HG03060 (cell line): ENCODE measurements at regions not wholly inside any gene's neighbourhood (a gene's known extent, or its start where the extent isn't known, plus 50 kb on each side); places are given as distances from the start of the nearest gene placed in this dataset.
A peak's percentile ranks its signal among the peaks of the same experiment; 100 is the strongest.

Experiments
- ATAC-seq: cut with Tn5 transposase; IDR thresholded peaks from one replicate; pipeline ENCODE4 v1.9.1; 2021; ENCODE audit warnings: low read depth, moderate number of reproducible peaks; ENCODE audit not compliant: unreplicated experiment

DNA sequence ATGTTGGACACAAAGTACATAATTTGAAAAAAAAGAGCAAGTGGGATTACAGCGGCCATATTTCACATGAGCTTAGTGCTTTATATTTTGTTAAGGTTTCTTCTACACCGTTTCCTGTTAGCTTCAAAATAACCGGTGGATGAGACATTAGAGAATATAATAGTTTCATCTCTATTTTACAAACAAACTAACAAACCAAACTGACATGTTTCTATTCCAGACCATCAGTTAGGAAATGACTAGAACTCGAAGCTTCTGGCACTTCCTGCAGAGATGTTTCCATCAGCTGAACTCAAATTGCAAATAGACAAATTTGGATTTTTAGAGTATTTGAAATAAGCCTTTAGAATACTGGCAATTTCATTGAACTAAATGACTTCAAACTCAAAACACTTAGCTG lies 86.5 kb downstream of the MTRR start:
- ATAC-seq, result no peak

DNA sequence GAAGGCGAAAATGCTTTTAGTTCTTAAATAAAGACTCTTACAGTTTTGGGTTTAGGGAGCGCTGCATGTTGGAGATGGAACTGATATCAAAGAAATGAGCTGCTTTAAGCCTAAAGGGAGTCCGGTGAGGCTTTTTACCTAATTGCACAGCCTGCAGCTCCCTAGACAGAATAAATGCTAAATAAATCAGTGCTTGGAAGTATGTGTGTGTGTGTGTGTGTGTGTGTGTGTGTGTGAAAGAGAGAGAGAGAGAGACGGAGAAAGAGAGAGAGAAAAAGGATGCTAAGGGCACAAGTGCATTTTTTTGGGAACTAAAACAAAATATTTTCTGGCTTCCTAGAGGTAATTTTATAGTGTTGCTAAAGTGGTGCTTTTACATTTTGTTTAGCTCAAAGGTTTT lies 88.4 kb downstream of the MTRR start:
- no peak for ATAC-seq

DNA sequence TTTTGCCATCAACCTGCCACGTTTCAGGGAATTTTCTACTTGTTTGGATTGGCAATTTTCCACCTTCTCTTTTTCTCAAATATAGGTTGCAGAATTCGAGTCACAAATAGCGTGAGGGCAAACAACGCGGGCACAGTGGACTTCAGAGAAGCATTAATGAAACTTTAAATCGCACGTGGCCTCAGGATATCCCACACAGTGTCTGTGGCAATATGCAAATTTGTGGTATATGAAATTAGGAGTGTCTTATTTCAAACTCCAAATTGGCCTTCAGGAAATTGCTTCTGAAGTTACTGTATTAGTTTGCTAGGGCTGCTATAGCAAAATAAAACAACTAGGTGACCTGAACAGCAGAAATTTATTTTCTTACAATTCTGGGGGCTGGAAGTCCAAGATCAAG lies 91.2 kb downstream of the MTRR start:
- no peak for ATAC-seq

DNA sequence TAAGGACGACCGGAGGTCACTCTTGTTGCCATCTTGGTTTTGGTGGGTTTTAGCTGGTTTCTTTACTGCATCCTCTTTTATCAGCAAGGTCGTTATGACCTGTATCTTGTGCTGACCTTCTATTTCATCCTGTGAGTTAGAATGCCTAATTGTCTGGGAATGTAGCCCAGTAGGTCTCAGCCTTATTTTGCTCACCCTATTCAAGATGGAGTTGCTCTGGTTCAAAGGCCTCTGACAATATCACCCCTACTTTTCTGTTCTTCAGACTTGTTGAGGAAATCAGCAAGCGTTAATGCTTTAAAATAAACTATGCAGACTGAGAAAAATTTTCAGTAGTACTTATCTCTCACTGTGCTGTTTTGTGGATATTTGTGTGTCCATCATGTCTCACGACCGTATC lies 92.6 kb downstream of the MTRR start:
- ATAC-seq, result no peak

DNA sequence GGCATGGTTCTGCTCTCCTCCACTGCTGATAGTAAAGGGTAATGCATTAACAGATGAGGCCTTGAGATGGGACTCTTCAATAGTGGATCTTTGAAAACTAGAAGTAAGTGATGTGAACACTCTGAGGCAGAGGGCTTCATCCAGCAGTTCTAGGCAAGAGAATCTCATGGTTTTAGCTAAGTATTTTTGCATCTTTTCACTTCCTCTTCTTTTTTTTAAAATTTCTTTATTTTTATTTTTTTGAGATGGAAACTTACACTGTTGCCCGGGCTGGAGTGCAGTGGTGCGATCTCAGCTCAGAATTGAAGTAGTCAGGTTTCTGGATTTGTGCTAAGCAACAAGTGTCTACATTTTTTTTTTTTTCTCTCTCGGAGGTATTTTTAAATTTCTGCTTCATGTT lies 101.9 kb downstream of the MTRR start:
- ATAC-seq, result peak; percentile 77

DNA sequence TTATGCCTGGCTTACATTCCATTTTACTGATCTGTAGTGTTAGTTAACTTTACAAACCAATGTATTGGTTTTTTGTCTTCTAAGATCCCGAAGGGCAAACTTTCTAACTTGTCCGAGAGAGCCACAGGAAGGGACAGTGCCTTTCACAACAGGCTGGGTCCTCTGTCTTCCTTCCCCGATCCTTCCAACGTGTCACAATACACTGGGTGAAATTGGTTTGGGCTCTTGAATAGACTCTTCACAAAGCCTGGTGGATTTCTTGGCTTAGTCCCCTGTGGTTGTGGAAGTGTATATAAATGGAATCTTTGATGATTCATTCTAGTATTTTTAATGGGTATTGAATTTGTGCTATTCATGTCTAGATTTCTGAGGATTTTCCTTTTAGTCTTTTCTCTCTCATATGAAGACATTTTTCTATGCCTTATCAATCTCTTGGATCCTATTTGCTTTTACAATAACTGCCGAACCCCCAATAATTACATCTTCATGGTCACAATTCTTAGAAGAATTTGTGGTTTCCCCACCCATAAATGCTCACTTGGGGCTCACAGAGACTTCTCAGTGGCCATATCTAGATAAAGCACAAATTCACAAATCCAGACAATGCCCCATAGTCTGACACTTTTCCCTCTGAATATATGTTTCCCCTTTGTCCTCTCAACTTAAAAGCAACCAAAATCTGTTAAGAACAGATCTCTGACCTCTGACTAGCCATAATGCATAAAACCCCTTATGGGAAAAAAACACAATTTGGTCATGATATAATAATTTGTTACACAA lies 107.7 kb downstream of the MTRR start:
- no peak for ATAC-seq

DNA sequence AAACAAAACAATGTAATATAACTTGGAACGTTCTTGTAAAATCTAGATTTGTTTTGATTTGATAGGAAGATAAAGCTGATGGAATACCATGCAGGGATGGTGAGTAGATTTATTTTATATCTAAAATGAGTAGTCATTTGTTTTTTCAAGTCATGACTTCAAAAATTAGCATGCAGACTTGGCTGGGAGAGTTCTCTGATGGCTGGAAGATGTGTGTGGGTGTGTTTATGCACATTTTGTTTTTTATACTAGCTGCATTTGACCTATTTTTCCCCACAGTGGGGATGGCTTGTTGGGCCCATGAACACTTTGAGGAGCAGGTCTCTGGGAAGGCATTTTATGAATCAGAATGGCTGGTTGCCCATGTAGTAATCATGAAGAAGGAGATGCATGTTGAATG lies 109.2 kb downstream of the MTRR start:
- no peak for ATAC-seq

DNA sequence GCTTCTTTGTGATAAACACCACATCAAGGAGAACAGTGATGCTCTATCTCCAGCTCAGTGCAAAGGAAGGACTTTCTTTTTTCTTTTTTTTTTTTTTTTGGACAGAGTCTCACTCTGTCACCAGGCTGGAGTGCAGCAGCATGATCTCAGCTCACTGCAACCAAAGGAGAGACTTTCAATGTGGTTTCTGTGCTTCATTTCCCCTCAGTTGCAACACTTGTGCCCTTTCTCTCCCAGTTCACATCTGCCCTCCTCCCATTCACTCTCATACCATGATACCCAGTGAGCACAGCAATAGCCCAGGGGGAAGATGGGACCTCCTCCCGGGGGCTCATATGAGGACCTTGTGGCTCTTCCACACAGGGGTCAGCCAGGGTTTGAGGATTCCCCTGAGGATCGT lies 110.0 kb downstream of the MTRR start:
- ATAC-seq, result no peak

DNA sequence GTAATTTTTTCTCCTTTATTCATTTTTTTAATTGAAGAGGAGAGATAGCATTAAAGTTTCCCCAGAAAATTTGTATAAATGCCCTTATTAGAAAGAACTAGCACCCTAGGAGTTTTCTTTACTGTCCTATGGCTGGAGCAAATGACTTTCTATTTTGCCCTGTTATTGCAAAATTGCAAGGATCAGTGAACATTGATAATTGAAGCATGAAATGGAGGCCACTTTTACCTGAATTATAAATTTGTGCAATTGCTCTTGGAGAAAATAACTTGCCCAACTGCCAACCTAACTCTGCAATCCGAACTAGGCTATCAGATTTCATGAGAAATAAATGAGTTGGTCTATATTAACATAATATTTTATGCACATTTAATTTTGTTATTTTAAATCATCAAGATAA lies 111.9 kb downstream of the MTRR start:
- ATAC-seq, result no peak

DNA sequence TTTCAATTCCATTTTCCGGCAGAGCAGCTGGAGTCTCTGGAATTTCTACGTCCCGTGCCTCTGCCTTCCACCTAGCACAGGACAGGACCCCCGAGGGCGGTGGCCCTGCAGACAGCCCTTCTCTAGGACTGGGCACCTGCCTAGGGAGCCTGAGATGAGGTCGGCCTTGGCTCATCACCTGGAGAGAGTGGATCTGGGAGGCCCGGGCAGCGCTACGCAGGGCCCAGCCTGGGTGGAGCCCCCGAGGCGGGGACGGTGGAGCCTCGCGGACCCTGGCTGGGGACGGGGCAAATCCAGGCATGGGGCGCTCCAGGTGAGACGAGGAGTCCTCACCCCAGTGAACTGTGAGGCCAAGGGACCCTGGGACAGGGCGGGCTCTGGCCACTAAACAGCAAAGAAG lies 114.5 kb downstream of the MTRR start:
- ATAC-seq, result no peak

DNA sequence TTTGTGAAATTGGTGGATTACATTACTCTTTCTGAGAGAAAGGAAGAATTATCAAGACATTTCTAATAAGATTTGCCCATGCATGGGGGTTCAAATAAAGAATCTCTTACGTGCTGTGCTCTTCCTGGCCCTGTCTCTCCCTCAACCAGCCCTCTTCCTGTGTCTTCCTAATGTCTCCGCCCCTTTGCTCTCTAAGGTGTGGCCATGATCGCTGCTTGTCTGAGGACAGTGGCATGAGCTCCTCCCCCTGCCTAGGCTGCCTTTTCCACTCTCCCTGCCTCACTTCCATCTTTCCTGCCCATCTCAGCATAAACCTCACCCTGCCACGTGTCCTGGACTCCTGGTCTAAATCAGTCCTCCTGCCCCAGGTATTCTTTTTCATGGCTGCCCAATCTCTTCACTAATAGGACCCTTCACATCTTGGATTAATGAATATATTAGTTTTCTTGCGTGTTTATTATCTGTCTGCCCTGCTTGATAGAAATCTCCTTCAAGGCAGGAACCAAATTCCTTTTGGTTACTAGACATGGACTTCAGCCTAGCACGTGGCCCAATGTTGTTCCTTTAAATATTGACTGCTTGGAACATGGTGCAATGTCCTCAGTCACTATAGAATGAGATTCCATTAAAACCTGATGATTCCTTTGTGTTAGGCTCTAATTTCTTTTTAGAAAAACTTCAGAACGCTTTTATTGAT lies 122.3 kb downstream of the MTRR start:
- no peak for ATAC-seq

DNA sequence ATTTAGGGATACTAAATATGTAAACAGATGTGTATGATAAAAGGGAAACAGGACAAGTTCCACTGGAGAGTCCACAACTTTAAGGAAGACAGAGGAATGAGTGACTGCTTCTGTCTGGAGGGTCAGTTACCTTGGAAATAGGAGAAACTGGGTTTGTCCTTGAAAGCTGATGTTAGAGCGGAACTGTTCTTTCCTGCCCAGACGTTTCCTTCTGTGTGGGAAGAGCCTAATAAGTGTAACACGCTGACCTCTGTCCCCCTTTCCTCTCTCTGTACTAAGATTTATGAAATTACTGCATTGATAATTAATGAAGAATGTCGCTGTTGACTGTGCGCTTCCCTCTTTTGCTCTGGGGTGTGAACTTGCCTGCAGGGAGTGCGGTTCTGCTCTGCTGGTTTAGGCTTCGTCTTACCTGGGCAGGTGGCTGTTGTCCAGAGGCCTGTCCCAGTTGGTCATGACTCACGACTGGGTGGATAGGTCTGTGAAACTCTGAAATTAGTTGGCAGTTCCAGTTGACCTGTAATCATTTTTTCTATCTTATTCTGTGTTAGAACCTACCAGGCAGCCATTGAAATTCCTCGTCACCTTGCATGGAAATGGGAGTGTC lies 126.8 kb downstream of the MTRR start:
- ATAC-seq, result no peak

DNA sequence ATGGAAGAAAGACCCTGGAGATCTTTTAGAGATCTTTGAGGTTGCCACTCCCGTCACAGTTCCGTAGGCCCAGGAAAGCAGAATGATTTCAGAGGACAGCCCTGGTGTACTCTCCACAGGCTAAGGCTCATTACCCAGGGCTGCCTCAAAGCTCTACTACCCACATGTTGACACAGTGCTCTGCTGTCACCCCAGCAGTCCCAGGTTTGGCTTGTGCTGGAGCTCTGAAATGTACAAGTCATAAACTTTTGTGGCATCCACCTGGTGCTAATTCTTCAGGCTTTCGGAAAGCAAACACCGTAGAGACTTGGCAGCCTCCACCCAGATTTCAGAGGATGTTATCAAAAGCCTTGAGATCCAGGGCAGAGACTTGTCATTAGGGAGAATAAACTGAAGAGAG lies 136.5 kb downstream of the MTRR start:
- no peak for ATAC-seq

DNA sequence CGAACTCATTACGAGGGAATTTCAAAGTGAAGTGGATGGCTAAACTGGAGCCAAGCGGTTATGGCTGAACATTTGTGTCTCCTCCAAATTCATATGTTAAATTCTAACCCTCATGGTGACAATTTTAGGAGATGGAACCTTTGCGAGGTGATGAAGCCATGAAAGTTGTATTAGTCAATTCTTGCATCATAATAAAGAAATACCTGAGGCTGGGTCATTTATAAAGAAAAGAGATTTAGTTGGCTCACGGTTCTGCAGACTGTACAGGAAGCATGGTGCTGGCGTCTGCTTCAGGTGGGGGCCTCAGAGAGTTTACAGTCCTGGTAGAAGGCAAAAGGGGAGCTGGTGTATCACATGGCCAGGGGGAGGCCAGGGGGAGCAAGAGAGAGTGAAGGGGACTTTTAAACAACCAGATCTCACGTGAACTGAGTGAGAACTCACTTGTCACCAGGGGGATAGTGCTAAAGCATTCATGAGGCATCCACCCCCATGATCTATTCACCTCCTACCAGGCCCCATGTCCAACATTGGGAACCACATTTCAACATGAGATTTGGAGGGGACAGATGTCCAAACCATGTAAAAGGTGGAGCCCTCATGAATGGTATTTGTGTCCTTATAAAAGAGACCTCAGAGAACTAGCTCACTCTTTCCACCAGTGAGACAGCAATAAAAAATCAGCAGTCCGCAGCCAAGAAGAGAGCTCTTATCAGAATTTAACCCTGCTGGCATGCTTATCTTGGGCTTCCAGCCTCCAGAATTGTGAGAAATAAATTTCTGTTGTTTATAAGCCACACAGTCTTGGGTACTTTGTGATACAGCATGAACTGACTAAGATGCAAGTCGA lies 143.4 kb downstream of the MTRR start:
- ATAC-seq, result no peak

DNA sequence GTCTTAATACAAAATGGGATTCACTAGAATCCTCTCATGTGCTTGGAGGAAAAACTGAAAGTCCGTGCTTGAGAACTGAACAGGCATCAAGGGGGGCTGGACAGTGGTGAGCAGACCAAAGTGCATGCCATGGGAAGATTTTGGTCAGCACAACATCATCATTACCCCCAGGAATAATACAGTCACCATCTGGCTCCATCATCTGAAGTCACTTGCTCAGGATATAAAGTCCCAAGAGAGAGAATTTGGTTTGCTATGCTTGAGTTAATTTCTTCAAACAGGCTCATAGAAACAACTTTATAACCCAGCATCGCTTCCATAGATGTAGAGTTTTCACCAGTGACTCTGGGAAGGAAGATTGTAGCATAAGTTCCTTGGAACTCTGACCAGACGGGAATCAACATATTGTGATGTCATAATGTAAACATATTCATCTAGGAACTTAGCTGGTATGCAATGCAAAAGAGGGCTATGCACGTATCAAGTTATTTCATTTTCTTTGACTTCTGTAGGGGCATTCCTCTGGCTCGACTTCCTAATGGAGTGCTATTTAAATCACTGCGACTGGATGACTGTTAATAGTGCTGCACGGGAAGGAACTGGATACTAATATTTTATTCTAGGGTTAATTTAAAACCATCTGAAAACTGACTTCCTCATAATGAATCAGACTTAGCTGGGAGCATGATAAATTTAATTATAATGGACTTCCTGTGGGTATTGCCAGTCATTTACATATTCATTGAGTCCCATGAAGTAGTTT lies 145.2 kb downstream of the MTRR start:
- ATAC-seq, result no peak

DNA sequence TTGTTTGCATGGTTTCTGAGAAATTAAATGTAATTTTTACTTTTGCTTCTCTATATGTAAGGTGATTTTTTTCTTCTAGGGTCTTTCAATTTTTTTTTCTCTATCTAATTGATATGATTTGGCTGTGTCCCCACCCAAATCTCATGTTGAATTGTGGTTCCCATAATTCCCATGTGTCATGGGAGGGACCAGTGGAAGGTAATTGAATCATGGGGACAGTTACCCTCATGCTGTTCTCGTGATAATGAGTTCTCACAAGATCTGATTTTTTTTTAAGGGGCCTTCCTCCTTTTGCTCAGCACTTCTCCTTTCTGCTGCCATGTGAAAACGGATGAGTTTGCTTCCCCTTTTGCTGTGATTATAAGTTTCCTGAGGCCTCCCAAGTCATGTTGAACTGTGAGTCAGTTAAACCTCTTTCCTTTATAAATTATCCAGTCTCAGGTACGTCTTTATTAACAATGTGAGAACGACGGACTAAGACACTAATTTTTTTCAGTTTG lies 150.8 kb downstream of the MTRR start:
- peak; percentile 37 for ATAC-seq

DNA sequence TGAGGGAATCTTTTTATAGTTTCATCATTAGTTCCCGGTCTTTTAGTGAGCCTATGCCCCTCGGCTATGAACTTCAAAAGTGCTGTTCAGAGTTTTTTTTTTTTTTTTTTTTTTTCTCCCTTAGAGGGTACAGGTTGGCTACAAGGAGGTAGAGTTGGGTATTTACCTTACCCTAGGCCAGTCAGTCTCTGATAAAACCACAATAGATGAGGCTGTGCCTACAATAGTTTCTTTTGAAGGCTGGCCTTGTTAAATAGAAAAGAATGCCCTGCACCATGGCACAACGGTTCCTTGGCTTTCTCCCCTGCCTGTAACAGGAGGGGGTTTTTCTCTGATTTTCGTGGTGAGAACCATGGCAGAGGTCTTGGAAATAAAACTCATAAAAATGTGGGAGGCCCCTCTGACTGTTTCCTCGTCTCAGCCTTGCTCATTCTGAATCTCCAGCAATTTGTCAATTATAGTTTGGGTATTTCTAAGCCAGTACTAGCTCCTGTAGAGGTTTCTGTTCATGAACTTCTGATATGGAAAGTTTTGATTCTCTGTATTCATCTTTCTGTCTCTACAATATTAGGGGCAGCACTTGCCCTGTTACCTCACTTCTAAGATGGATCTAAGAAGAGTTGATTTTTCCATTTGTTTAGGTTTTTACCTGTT lies 152.0 kb downstream of the MTRR start:
- ATAC-seq, result no peak

DNA sequence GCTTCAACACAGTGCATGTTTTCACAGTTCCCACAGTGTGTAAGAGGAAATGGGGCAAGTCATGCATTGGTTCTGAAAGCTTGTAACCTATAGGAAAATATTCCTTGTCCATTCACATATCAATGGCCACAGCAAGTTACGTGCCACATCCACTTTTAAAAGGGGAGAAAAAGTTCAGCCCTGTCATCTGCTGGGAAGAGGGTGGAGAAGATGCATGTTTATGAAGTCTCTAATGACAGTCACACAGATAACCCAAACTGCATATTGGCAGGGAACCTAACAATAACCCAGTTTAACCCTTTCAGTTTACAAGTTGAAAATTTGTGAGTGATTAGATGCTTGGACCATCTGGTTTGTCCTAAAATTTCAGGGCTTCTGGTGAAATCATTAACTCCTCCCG lies 159.3 kb downstream of the MTRR start:
- no peak for ATAC-seq

DNA sequence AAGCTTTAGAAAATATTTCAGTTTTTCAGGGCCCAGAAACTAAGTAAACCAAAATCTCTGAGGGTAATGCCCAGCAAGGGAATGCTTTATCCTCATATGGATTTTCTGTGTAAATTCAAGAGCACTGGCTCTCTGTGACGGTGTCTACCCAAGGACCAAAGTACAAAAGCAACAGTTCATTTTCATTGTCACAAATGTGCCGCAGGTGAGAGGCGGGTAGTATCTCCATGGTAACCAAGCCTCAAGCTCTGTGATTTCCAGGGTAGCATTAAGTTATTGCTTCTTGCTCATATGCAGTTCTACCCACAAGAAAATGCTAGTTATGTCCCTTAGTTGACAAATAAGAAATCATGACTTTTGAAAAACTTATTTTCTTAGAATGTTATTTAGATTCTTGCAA lies 164.3 kb downstream of the MTRR start:
- no peak for ATAC-seq

DNA sequence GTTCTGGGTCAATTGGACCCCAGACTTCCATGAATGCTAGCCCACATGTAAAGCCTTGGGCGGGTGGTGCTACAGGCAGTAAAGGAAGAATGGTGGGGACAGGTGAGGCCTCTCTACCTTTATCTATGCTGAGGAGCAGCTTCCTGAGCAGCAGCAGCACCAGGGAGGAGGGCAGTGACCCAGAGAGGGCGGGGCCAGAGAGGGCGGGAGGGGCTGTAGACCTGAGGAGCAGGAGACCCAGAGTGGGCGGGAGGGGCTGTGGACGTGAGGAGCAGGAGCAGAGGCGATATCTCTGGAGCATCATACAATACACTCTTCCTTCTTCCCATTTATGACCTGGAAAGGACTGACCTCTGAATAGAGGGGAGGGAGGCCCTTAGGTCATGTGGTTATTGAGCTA lies 165.9 kb downstream of the MTRR start:
- no peak for ATAC-seq
